SK-N-MC (cell line): ENCODE measurements at regions not wholly inside any gene's neighbourhood (a gene's known extent, or its start where the extent isn't known, plus 50 kb on each side); places are given as distances from the start of the nearest gene placed in this dataset.

Source experiments
- EZH2 ChIP-seq: fragments of 200-600 bp; sonication (generic); IDR thresholded peaks from one replicate; pipeline ENCODE4 v1.6.1; 2017; ENCODE audit warnings: antibody characterized with exemption
- FOXP2 ChIP-seq: optimal IDR thresholded peaks from 2 replicates; pipeline ENCODE3; 2011; ENCODE audit warnings: mild to moderate bottlenecking, moderate library complexity; ENCODE audit not compliant: insufficient read depth; ENCODE audit errors: extremely low read length, control extremely low read depth
- POLR2AphosphoS5 ChIP-seq: IDR thresholded peaks from 2 replicates; pipeline ENCODE4 v1.6.1; 2012; ENCODE audit warnings: mild to moderate bottlenecking, low read depth, low read length, borderline replicate concordance

GRCh38 chr17:79292501-79292900 is 217.9 kb downstream of the ENGASE start:
- no peak for TF ChIP-seq EZH2
- TF ChIP-seq POLR2AphosphoS5, result no peak
- TF ChIP-seq FOXP2, result no peak
